GM18505 (cell line): ENCODE measurements at regions not wholly inside any gene's neighbourhood (a gene's known extent, or its start where the extent isn't known, plus 50 kb on each side); places are given as distances from the start of the nearest gene placed in this dataset.

Source experiments
- ATAC-seq: cut with Tn5 transposase; IDR thresholded peaks from one replicate; pipeline ENCODE4 v1.9.1; 2021; ENCODE audit not compliant: unreplicated experiment
- POLR2A ChIP-seq: IDR thresholded peaks from 4 replicates; pipeline ENCODE4 v1.6.1; 2011; ENCODE audit warnings: borderline replicate concordance; ENCODE audit not compliant: insufficient read depth, insufficient read length; ENCODE audit errors: extremely low read depth

GRCh38 chr1:98210563-98210962, 289.7 kb upstream of the DPYD start:
- no peak for ATAC-seq
- no peak for TF ChIP-seq POLR2A

DNA sequence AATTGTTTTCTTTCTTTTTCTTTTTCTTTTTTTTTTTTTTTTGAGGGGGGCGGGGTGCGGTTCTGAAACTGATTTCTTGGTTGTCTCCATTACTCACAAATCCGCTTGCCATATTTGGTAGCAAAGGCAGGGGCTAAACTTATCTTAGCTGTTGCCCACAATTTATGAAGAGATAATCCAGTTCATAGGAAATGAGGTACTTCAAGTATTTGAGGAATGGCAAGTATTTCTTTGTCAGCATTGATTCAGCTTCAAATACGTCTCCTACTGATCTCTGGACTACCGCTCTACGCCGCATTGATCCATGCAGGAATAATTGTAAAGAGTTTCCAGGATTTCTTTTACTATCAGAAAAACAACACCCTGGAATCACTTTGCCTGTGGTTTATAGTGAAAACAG, 289.2 kb upstream of the DPYD start:
- no peak for ATAC-seq
- no peak for TF ChIP-seq POLR2A

GRCh38 chr1:98205291-98206017, 284.6 kb upstream of the DPYD start:
- no peak for ATAC-seq
- TF ChIP-seq POLR2A: no peak

- no peak for ATAC-seq
- no peak for TF ChIP-seq POLR2A
These were observed 282.6 kb upstream of the DPYD start for GRCh38 chr1:98203466-98203865.

DNA sequence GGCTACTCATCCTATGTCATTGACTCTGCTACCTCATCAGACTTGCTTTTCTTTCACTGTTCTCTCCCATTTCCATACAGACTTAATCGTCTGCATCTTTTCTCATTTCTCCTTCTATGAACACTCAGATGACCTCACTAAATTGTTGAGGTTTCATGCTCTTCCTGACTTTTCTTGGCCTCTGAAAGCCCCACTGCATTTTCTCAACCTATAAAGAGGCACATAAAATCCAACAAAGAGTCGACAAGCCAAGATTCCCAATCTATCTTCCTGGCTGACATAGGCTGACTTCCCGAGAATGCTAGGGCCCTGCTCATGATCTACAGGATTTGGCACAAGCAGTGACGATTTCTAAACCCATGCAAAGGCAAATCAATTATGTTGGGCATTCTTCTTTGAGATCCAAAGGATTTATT, 280.8 kb upstream of the DPYD start:
- TF ChIP-seq POLR2A: no peak
- ATAC-seq: no peak

- no peak for ATAC-seq
- no peak for TF ChIP-seq POLR2A
These were observed 276.5 kb upstream of the DPYD start for GRCh38 chr1:98197356-98197755.

- ATAC-seq: no peak
- TF ChIP-seq POLR2A: no peak
These were observed 275.2 kb upstream of the DPYD start for GRCh38 chr1:98196012-98196411.

DNA sequence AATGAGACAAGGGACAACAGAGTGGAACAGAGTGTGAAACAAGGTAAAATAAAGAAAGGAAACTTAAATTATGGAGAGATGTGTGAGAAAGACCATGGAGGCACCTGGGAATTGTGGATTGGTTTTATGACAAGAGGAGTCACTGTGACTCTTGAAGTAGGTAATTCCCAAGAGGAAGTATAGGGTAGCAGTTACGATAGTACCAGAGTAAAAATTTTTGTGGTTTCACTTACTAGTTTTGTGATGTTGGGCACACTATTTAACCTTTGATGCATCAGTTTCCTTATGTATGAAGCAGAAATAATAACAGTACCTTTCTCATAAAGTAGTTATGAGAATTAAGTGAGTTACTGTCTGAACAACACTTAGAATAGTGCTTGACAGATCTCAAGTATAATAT, 267.9 kb upstream of the DPYD start:
- ATAC-seq: no peak
- no peak for TF ChIP-seq POLR2A

DNA sequence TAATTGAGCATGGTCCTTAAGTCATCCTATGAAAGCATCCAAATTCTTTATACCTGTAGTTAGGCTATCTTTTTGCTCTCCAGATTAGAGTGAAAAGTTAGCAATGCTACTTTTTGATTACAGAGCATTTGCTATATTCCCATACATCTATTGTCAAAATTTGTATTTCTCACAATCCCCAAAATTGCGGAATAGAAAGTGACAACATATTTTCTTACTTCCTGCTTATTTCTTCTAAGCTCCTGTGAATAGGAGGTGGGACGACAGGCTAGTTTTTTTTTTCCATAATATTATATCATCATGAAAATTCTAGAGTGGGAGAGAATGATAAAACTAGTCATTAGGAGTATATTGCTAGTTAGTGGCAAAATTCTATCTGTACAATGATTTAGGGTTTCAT, 264.0 kb upstream of the DPYD start:
- no peak for ATAC-seq

DNA sequence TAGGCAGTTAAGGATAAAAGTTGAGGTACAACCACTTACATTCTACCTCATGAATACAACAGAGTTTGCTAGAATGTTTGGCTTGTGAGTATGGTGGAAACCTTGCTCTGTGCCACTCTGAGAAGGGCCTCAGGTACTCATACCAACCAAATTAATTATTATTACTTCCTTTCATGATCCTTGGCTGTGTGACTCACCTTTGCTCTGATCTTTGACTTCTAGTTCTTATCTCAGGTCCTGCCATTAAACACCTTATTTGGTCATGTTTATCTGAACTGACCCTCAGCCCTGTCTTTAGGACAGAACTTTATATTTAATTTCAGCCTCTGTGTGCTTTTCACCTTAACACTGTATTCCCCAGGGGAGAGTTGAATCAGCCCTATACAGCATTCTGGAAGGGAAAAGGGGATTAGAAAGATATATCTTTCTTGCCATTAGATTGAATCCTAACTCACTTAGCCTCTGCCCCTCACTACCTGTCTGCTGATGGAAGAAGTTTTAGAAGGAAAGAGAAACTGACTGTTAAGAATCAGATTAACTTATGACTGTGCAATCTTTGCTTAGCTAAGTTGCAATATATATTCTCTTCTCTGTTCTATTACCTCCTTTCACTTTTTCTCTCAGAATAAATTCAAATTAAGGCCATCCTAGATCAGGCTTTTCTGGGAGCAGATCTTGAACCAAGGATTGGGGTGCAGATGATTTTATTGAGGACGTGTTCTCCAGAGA, 260.4 kb upstream of the DPYD start:
- ATAC-seq: no peak
- TF ChIP-seq POLR2A: no peak

More for the DNA sequence above, 264.0 kb upstream of the DPYD start:
- no peak for TF ChIP-seq POLR2A

GRCh38 chr1:98179151-98179773, 258.4 kb upstream of the DPYD start:
- no peak for ATAC-seq
- no peak for TF ChIP-seq POLR2A

DNA sequence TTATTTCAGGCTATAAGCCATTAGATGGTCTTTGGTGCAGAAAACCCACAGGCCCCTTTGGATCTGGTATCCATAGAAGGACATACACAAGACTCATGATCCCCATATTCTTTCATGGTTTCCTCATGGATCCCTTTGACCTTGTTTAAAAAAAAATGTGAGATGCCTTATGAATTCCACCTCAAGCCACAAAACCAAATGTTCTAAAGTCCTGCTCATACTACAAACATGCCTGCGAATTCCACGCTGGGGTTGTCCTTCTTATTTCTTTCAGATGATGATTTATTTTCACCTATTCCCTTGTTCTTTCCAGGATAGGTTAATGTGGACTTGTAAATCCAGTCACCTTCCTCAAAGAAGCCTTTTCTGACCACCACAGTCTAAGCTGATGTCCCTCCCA, 256.9 kb upstream of the DPYD start:
- no peak for TF ChIP-seq POLR2A
- ATAC-seq: no peak

GRCh38 chr1:98176936-98177335, 256.1 kb upstream of the DPYD start:
- TF ChIP-seq POLR2A: no peak
- ATAC-seq: no peak

DNA sequence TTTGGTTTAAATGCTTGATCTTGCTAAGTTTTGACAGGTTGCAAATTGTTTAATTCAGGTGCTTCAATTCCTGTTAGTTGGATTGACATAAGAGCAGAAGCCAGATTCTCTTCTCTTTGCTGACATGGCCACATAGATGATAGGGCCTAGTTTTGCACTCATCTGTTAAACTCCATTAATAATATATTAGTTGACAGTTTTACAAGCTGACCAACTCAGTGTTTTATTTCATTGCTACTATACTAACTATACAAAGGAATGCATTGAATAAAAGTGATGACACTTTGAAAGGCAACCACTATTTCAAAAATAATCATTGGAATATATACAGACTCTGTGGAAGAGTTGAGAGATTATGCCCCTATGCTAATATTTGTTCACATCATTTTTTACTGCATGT, 255.6 kb upstream of the DPYD start:
- ATAC-seq: no peak
- no peak for TF ChIP-seq POLR2A
